ENCODE measurements at regions not wholly inside any gene's neighbourhood (a gene's known extent, or its start where the extent isn't known, plus 50 kb on each side); places are given as distances from the start of the nearest gene placed in this dataset.

DNA sequence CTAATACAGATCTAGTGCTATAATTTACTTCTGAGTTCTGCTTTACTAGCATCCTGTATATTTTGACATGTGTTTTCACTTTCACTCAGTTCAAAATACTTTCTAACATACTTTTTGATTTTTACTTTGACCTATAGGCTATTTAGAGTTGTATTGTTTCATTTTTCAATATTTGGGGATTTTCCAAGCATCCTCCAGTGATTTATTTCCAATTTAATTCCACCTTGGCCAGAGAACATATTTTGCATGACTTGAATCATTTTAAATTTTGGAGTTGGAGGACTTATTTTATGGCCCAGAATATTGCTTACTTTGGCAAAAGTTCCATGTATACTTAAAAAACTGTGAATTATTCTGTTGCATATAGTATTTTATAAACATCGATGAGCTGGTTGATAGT is 1215.6 kb upstream of the MAP3K7 start:
- TF ChIP-seq POLR2AphosphoS2 (conservative IDR thresholded peaks at IDR 0.05; ENCODE audit: low read length) (no peak), MAFK (IDR thresholded peaks at IDR 0.05; ENCODE audit: partially characterized antibody) (no peak), PHF8 (IDR thresholded peaks at IDR 0.05; ENCODE audit: borderline replicate concordance, low read depth) (no peak), RAD21 (conservative IDR thresholded peaks at IDR 0.05 in 1 of 2, IDR thresholded peaks at IDR 0.05 in 1 of 2) (no peak), CHD2 (IDR thresholded peaks at IDR 0.05; ENCODE audit: low read length, partially characterized antibody) (no peak), RCOR1 (IDR thresholded peaks at IDR 0.05; ENCODE audit: low read depth, low read length) (no peak), EP300 (IDR thresholded peaks at IDR 0.05) (no peak), BHLHE40 (IDR thresholded peaks at IDR 0.05; ENCODE audit: low read depth, low read length) (no peak)
- TF ChIP-seq, protein P1, sequence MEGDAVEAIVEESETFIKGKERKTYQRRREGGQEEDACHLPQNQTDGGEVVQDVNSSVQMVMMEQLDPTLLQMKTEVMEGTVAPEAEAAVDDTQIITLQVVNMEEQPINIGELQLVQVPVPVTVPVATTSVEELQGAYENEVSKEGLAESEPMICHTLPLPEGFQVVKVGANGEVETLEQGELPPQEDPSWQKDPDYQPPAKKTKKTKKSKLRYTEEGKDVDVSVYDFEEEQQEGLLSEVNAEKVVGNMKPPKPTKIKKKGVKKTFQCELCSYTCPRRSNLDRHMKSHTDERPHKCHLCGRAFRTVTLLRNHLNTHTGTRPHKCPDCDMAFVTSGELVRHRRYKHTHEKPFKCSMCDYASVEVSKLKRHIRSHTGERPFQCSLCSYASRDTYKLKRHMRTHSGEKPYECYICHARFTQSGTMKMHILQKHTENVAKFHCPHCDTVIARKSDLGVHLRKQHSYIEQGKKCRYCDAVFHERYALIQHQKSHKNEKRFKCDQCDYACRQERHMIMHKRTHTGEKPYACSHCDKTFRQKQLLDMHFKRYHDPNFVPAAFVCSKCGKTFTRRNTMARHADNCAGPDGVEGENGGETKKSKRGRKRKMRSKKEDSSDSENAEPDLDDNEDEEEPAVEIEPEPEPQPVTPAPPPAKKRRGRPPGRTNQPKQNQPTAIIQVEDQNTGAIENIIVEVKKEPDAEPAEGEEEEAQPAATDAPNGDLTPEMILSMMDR (IDR thresholded peaks at IDR 0.05): no peak
- TF ChIP-seq, protein P2, sequence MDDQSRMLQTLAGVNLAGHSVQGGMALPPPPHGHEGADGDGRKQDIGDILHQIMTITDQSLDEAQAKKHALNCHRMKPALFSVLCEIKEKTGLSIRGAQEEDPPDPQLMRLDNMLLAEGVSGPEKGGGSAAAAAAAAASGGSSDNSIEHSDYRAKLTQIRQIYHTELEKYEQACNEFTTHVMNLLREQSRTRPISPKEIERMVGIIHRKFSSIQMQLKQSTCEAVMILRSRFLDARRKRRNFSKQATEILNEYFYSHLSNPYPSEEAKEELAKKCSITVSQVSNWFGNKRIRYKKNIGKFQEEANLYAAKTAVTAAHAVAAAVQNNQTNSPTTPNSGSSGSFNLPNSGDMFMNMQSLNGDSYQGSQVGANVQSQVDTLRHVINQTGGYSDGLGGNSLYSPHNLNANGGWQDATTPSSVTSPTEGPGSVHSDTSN (IDR thresholded peaks at IDR 0.05): no peak
- TF ChIP-seq, protein P3, sequence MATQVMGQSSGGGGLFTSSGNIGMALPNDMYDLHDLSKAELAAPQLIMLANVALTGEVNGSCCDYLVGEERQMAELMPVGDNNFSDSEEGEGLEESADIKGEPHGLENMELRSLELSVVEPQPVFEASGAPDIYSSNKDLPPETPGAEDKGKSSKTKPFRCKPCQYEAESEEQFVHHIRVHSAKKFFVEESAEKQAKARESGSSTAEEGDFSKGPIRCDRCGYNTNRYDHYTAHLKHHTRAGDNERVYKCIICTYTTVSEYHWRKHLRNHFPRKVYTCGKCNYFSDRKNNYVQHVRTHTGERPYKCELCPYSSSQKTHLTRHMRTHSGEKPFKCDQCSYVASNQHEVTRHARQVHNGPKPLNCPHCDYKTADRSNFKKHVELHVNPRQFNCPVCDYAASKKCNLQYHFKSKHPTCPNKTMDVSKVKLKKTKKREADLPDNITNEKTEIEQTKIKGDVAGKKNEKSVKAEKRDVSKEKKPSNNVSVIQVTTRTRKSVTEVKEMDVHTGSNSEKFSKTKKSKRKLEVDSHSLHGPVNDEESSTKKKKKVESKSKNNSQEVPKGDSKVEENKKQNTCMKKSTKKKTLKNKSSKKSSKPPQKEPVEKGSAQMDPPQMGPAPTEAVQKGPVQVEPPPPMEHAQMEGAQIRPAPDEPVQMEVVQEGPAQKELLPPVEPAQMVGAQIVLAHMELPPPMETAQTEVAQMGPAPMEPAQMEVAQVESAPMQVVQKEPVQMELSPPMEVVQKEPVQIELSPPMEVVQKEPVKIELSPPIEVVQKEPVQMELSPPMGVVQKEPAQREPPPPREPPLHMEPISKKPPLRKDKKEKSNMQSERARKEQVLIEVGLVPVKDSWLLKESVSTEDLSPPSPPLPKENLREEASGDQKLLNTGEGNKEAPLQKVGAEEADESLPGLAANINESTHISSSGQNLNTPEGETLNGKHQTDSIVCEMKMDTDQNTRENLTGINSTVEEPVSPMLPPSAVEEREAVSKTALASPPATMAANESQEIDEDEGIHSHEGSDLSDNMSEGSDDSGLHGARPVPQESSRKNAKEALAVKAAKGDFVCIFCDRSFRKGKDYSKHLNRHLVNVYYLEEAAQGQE (IDR thresholded peaks at IDR 0.05): no peak
- TF ChIP-seq, protein P4, sequence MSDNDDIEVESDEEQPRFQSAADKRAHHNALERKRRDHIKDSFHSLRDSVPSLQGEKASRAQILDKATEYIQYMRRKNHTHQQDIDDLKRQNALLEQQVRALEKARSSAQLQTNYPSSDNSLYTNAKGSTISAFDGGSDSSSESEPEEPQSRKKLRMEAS (IDR thresholded peaks at IDR 0.05): no peak
- TF ChIP-seq, protein P5, sequence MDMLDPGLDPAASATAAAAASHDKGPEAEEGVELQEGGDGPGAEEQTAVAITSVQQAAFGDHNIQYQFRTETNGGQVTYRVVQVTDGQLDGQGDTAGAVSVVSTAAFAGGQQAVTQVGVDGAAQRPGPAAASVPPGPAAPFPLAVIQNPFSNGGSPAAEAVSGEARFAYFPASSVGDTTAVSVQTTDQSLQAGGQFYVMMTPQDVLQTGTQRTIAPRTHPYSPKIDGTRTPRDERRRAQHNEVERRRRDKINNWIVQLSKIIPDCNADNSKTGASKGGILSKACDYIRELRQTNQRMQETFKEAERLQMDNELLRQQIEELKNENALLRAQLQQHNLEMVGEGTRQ (IDR thresholded peaks at IDR 0.05): no peak
